ENCODE measurements at regions not wholly inside any gene's neighbourhood (a gene's known extent, or its start where the extent isn't known, plus 50 kb on each side); places are given as distances from the start of the nearest gene placed in this dataset.

GRCh38 chr12:77163074-77164038 is 98.0 kb upstream of the E2F7 start:
- Histone ChIP-seq H3K4me3 (ENCODE audit: low read depth, low read length) (no peak overlapping the region), H3K4me1 (ENCODE audit: control insufficient read depth, insufficient read depth, low read length) (0 out of 2 replicates have a peak, but pooled peaks cover 6% of the 10 kb centered on the region), H3K9me3 (ENCODE audit: control insufficient read depth, insufficient read depth, low read depth, low read length) (no peaks in the 10 kb centered on the region), H3K36me3 (ENCODE audit: control insufficient read depth in 2 of 2, insufficient read depth in 1 of 2, low read length in 2 of 2) (no peaks in the 10 kb centered on the region), H3K27ac (ENCODE audit: extremely low read depth, low read depth, low read length) (no peak overlapping the region)
- CTCF ChIA-PET: interaction anchor here (0.6 to 1.0 kb wide), 4 partner anchors 11 to 1636 kb away, joined by 3 to 6 read pairs (median 4); no protein-coding TSS in a partner anchor
- POLR2A ChIA-PET: no interaction called here
- TF ChIP-seq ZNF529 (tag by site-specific recombination; IDR thresholded peaks at IDR 0.05; ENCODE audit: insufficient replicate concordance) (no peak), ZSCAN16 (tag by site-specific recombination; IDR thresholded peaks at IDR 0.05) (no peak), ZNF670 (tag by site-specific recombination; IDR thresholded peaks at IDR 0.05; ENCODE audit: low read depth) (no peak), SALL2 (tag by site-specific recombination; IDR thresholded peaks at IDR 0.05; ENCODE audit: borderline replicate concordance) (no peak), ELK4 (IDR thresholded peaks at IDR 0.05; ENCODE audit: borderline replicate concordance, low read depth, low read length) (no peak), ZNF214 (tag by site-specific recombination; IDR thresholded peaks at IDR 0.05; ENCODE audit: borderline replicate concordance) (no peak), TRIM28 (IDR thresholded peaks at IDR 0.05; ENCODE audit: borderline replicate concordance, low read length) (no peak), ZNF677 (tag by site-specific recombination; IDR thresholded peaks at IDR 0.05) (no peak), ZNF335 (tag by site-specific recombination; conservative IDR thresholded peaks at IDR 0.05) (no peak), ZNF558 (tag by site-specific recombination; IDR thresholded peaks at IDR 0.05) (no peak), ZFP3 (tag by site-specific recombination; IDR thresholded peaks at IDR 0.05; ENCODE audit: low read depth) (no peak), ZBTB21 (tag by site-specific recombination; IDR thresholded peaks at IDR 0.05) (no peak)

- POLR2A ChIA-PET: no interaction called here
Observed at GRCh38 chr12:77161944-77162343, 96.6 kb upstream of the E2F7 start.

More at GRCh38 chr12:77161944-77162343, 96.6 kb upstream of the E2F7 start:
- H3K9me3 ChIP-seq (ENCODE audit: control insufficient read depth, insufficient read depth, low read depth, low read length): no peaks in the 10 kb centered on the region
- CTCF ChIA-PET: interaction anchor here (0.6 to 1.2 kb wide), 2 partner anchors 9 to 162 kb away, joined by 3 to 8 read pairs; no protein-coding TSS in a partner anchor
- no peaks in the 10 kb centered on the region for H3K36me3 ChIP-seq (ENCODE audit: control insufficient read depth in 2 of 2, insufficient read depth in 1 of 2, low read length in 2 of 2)
- H3K27ac ChIP-seq (ENCODE audit: extremely low read depth, low read depth, low read length): no peak overlapping the region
- TF ChIP-seq YY1 (tag by site-specific recombination; IDR thresholded peaks at IDR 0.05) (no peak), ZNF580 (tag by site-specific recombination; IDR thresholded peaks at IDR 0.05) (no peak), ZNF596 (tag by site-specific recombination; IDR thresholded peaks at IDR 0.05) (no peak), ZNF2 (tag by site-specific recombination; IDR thresholded peaks at IDR 0.05) (no peak), KLF7 (tag by site-specific recombination; IDR thresholded peaks at IDR 0.05; ENCODE audit: borderline replicate concordance) (no peak), ZNF76 (tag by site-specific recombination; IDR thresholded peaks at IDR 0.05; ENCODE audit: borderline replicate concordance, low read depth) (no peak), AEBP2 (tag by site-specific recombination; IDR thresholded peaks at IDR 0.05; ENCODE audit: borderline replicate concordance) (no peak), ZNF24 (tag by site-specific recombination; IDR thresholded peaks at IDR 0.05) (no peak), WT1 (tag by site-specific recombination; IDR thresholded peaks at IDR 0.05) (no peak), ZNF302 (tag by site-specific recombination; IDR thresholded peaks at IDR 0.05; ENCODE audit: low read depth) (no peak), ZNF132 (tag by site-specific recombination; IDR thresholded peaks at IDR 0.05; ENCODE audit: borderline replicate concordance) (no peak), IKZF3 (tag by site-specific recombination; IDR thresholded peaks at IDR 0.05) (no peak), ZNF292 (tag by site-specific recombination; IDR thresholded peaks at IDR 0.05; ENCODE audit: borderline replicate concordance, low read depth) (no peak), ZNF175 (tag by site-specific recombination; IDR thresholded peaks at IDR 0.05) (no peak), ZNF600 (tag by site-specific recombination; IDR thresholded peaks at IDR 0.05) (no peak), ZBTB1 (tag by site-specific recombination; IDR thresholded peaks at IDR 0.05) (no peak), ZNF785 (tag by site-specific recombination; IDR thresholded peaks at IDR 0.05) (no peak), ZFP69B (tag by site-specific recombination; IDR thresholded peaks at IDR 0.05) (no peak)
- H3K4me1 ChIP-seq (ENCODE audit: control insufficient read depth, insufficient read depth, low read length): 0 out of 2 replicates have a peak, but pooled peaks cover 6% of the 10 kb centered on the region
- H3K4me3 ChIP-seq (ENCODE audit: low read depth, low read length): no peak overlapping the region

Measured in HEK293 (cell line).